Astrocyte of the cerebellum (primary cell): ENCODE measurements at regions not wholly inside any gene's neighbourhood (a gene's known extent, or its start where the extent isn't known, plus 50 kb on each side); places are given as distances from the start of the nearest gene placed in this dataset.

Experiments used
- DNase-seq: peaks from one replicate; pipeline ENCODE4 v3.0.0-alpha.2; 2011; ENCODE audit warnings: low read depth
- H3K4me3 ChIP-seq: 2 replicates; pipeline ENCODE4 v1.5.1; 2011; ENCODE audit warnings: mild to moderate bottlenecking, low read depth, low read length, moderate library complexity
- CTCF ChIP-seq: IDR thresholded peaks from 2 replicates; pipeline ENCODE4 v1.5.1; 2012; ENCODE audit warnings: low read length, low read depth, moderate library complexity, mild to moderate bottlenecking; ENCODE audit errors: missing control alignments
- in situ Hi-C: cut with HindIII; loops from 2 replicates; pipeline ENCODE4 v1.10.0; 2017; ENCODE audit warnings: low sequenced_read_pairs

GRCh38 chr12:60180298-60180697 is 584.5 kb downstream of the SLC16A7 start:
- no peak overlapping the region for H3K4me3 ChIP-seq
- DNase-seq = no peak
- TF ChIP-seq CTCF = no peak
- in situ Hi-C loops = no loop called here

GRCh38 chr12:60182354-60182753 is 586.5 kb downstream of the SLC16A7 start:
- DNase-seq = no peak
- no peak for TF ChIP-seq CTCF
- no peak overlapping the region for H3K4me3 ChIP-seq
- in situ Hi-C loops = no loop called here

GRCh38 chr12:60184096-60184495 is 588.3 kb downstream of the SLC16A7 start:
- no peak overlapping the region for H3K4me3 ChIP-seq
- TF ChIP-seq CTCF = no peak
- in situ Hi-C loops = no loop called here
- DNase-seq = no peak

- in situ Hi-C loops = no loop called here
- DNase-seq = no peak
- H3K4me3 ChIP-seq = no peak overlapping the region
- TF ChIP-seq CTCF = no peak
Observed at GRCh38 chr12:60185060-60185459, 589.2 kb downstream of the SLC16A7 start.

- in situ Hi-C loops = no loop called here
- TF ChIP-seq CTCF = no peak
- no peak overlapping the region for H3K4me3 ChIP-seq
- DNase-seq = no peak
Observed at GRCh38 chr12:60191271-60191670, 595.4 kb downstream of the SLC16A7 start.

- no peak for TF ChIP-seq CTCF
- in situ Hi-C loops = no loop called here
- H3K4me3 ChIP-seq = no peak overlapping the region
- no peak for DNase-seq
Observed at GRCh38 chr12:60191676-60192359, 596.0 kb downstream of the SLC16A7 start.
